H9 (cell line): ENCODE measurements at regions not wholly inside any gene's neighbourhood (a gene's known extent, or its start where the extent isn't known, plus 50 kb on each side); places are given as distances from the start of the nearest gene placed in this dataset.

Experiments
- DNase-seq: peaks from one replicate; pipeline ENCODE4 v3.0.0-alpha.2; 2017
- H2AFZ ChIP-seq: one replicate; pipeline ENCODE4 v1.6.1; 2013; ENCODE audit warnings: mild to moderate bottlenecking, low read length, control low read depth, moderate library complexity
- H2AK5ac ChIP-seq: 2 replicates; pipeline ENCODE4 v1.6.1; 2013; ENCODE audit warnings: low read length, control low read depth, mixed read lengths; ENCODE audit not compliant: insufficient read length
- H2BK120ac ChIP-seq: one replicate; pipeline ENCODE4 v1.6.1; 2013; ENCODE audit warnings: low read depth, mild to moderate bottlenecking, low read length, control low read depth, inconsistent platforms; ENCODE audit not compliant: poor library complexity, severe bottlenecking
- H2BK12ac ChIP-seq: 2 replicates; pipeline ENCODE4 v1.6.1; 2013; ENCODE audit warnings: low read length, control low read depth, mixed read lengths, low read depth; ENCODE audit not compliant: insufficient read length
- H2BK15ac ChIP-seq: 2 replicates; pipeline ENCODE4 v1.6.1; 2013; ENCODE audit warnings: low read depth, low read length, control low read depth
- H2BK20ac ChIP-seq: one replicate; pipeline ENCODE4 v1.6.1; 2013; ENCODE audit warnings: low read depth, mild to moderate bottlenecking, low read length, control low read depth, inconsistent platforms; ENCODE audit not compliant: poor library complexity, severe bottlenecking
- H2BK5ac ChIP-seq: 2 replicates; pipeline ENCODE4 v1.6.1; 2013; ENCODE audit warnings: low read length, control low read depth, mixed read lengths; ENCODE audit not compliant: insufficient read length
- H3K14ac ChIP-seq: 2 replicates; pipeline ENCODE4 v1.6.1; 2013; ENCODE audit warnings: low read length, control low read depth; ENCODE audit not compliant: insufficient read depth
- H3K18ac ChIP-seq: 2 replicates; pipeline ENCODE4 v1.6.1; 2013; ENCODE audit warnings: low read depth, mild to moderate bottlenecking, mixed read lengths, low read length, control low read depth; ENCODE audit not compliant: insufficient read length
- H3K23ac ChIP-seq: 2 replicates; pipeline ENCODE4 v1.6.1; 2013; ENCODE audit warnings: low read length, control low read depth, mixed read lengths, low read depth; ENCODE audit not compliant: insufficient read length
- H3K23me2 ChIP-seq: 2 replicates; pipeline ENCODE4 v1.6.1; 2013; ENCODE audit warnings: low read depth, mild to moderate bottlenecking, mixed read lengths, low read length, control low read depth; ENCODE audit not compliant: insufficient read length, poor library complexity, severe bottlenecking
- H3K27ac ChIP-seq: 2 replicates; pipeline ENCODE4 v1.5.1; 2013; ENCODE audit warnings: low read length, control low read depth, mixed read lengths, low read depth; ENCODE audit not compliant: insufficient read length
- H3K27me3 ChIP-seq: 2 replicates; pipeline ENCODE4 v1.6.1; 2013; ENCODE audit warnings: low read length, control low read depth, inconsistent platforms; ENCODE audit not compliant: insufficient read depth
- H3K4ac ChIP-seq: 2 replicates; pipeline ENCODE4 v1.6.1; 2013; ENCODE audit warnings: low read depth, mild to moderate bottlenecking, control low read depth, inconsistent platforms, low read length, moderate library complexity
- H3K4me1 ChIP-seq: 2 replicates; pipeline ENCODE4 v1.6.1; 2013; ENCODE audit warnings: low read length, control low read depth, inconsistent platforms; ENCODE audit not compliant: insufficient read depth
- H3K4me2 ChIP-seq: 2 replicates; pipeline ENCODE4 v1.6.1; 2013; ENCODE audit warnings: low read length, control low read depth, mixed read lengths; ENCODE audit not compliant: insufficient read length, insufficient read depth
- H3K56ac ChIP-seq: 2 replicates; pipeline ENCODE4 v1.6.1; 2013; ENCODE audit warnings: low read depth, mild to moderate bottlenecking, mixed read lengths, low read length, control low read depth; ENCODE audit not compliant: insufficient read length
- H3K79me1 ChIP-seq: 2 replicates; pipeline ENCODE4 v1.6.1; 2013; ENCODE audit warnings: low read depth, mild to moderate bottlenecking, moderate library complexity, low read length, control low read depth, inconsistent platforms; ENCODE audit not compliant: insufficient read depth, poor library complexity, severe bottlenecking
- H3K79me2 ChIP-seq: 2 replicates; pipeline ENCODE4 v1.6.1; 2013; ENCODE audit warnings: low read length, control low read depth, inconsistent platforms; ENCODE audit not compliant: insufficient read depth
- H3K9ac ChIP-seq: 2 replicates; pipeline ENCODE4 v1.6.1; 2013; ENCODE audit warnings: low read length, control low read depth, mixed read lengths; ENCODE audit not compliant: insufficient read length; ENCODE audit errors: extremely low read depth
- H3K9me3 ChIP-seq: one replicate; pipeline ENCODE4 v1.6.1; 2013; ENCODE audit warnings: low read depth, low read length, inconsistent platforms; ENCODE audit not compliant: control insufficient read depth
- H3T11ph ChIP-seq: one replicate; pipeline ENCODE4 v1.6.1; 2013; ENCODE audit warnings: mild to moderate bottlenecking, low read length, control low read depth, inconsistent platforms
- H4K20me1 ChIP-seq: one replicate; pipeline ENCODE4 v1.6.1; 2013; ENCODE audit not compliant: control insufficient read depth, insufficient read length, insufficient read depth
- H4K5ac ChIP-seq: 2 replicates; pipeline ENCODE4 v1.6.1; 2013; ENCODE audit warnings: low read depth, mild to moderate bottlenecking, mixed read lengths, low read length, control low read depth; ENCODE audit not compliant: insufficient read length
- H4K8ac ChIP-seq: replicated peaks from 2 replicates; pipeline ENCODE4 v1.6.1; 2013; ENCODE audit warnings: low read length, control low read depth, mixed read lengths, low read depth; ENCODE audit not compliant: insufficient read length
- H4K91ac ChIP-seq: 2 replicates; pipeline ENCODE4 v1.6.1; 2013; ENCODE audit warnings: low read depth, mild to moderate bottlenecking, moderate library complexity, mixed read lengths, low read length, control low read depth; ENCODE audit not compliant: insufficient read length
- H3K27ac Mint-ChIP-seq, 3 experiments: 2 replicates in 2 of 3; 3 replicates in 1 of 3; pipeline ENCODE4 v1.8.0; 2020 to 2021; ENCODE audit warnings: mixed read lengths in 3 of 3, mild to moderate bottlenecking in 1 of 3, moderate library complexity in 1 of 3
- H3K27me3 Mint-ChIP-seq: 2 replicates; pipeline ENCODE4 v1.8.0; 2021; ENCODE audit warnings: low read depth, mild to moderate bottlenecking, moderate library complexity, mixed read lengths
- H3K36me3 Mint-ChIP-seq, 3 experiments: 2 replicates in 2 of 3; 3 replicates in 1 of 3; pipeline ENCODE4 v1.8.0; 2020 to 2021; ENCODE audit warnings: low read depth in 3 of 3, mixed read lengths in 3 of 3; ENCODE audit not compliant: insufficient read depth in 1 of 3
- H3K4me1 Mint-ChIP-seq, 2 experiments: 2 replicates each; pipeline ENCODE4 v1.8.0; 2020; ENCODE audit warnings: mixed read lengths in 2 of 2
- H3K4me3 Mint-ChIP-seq, 2 experiments: 2 replicates in 1 of 2; 3 replicates in 1 of 2; pipeline ENCODE4 v1.8.0; 2020 to 2021; ENCODE audit warnings: mild to moderate bottlenecking in 2 of 2, mixed read lengths in 2 of 2, moderate library complexity in 1 of 2
- H3K9me3 Mint-ChIP-seq, 2 experiments: 2 replicates in 1 of 2; 3 replicates in 1 of 2; pipeline ENCODE4 v1.8.0; 2020; ENCODE audit warnings: mild to moderate bottlenecking in 2 of 2, mixed read lengths in 2 of 2, moderate library complexity in 1 of 2
- CTCF ChIP-seq: fragments of 200-600 bp; sonication (generic); conservative IDR thresholded peaks from 3 replicates; pipeline ENCODE4 v1.8.0; 2021; ENCODE audit warnings: antibody characterized with exemption, mild to moderate bottlenecking
- WGBS: extraction: QIAGEN DNeasy Blood & Tissue Kit; methylation state at CpG from one replicate; pipeline ENCODE4 v1.1.7; 2013; ENCODE audit warnings: missing lambda C conversion rate, low lambda C conversion rate, mixed read lengths; ENCODE audit not compliant: insufficient read length; ENCODE audit errors: extremely low coverage; 5-methylcytosine and 5-hydroxymethylcytosine counted together

DNA sequence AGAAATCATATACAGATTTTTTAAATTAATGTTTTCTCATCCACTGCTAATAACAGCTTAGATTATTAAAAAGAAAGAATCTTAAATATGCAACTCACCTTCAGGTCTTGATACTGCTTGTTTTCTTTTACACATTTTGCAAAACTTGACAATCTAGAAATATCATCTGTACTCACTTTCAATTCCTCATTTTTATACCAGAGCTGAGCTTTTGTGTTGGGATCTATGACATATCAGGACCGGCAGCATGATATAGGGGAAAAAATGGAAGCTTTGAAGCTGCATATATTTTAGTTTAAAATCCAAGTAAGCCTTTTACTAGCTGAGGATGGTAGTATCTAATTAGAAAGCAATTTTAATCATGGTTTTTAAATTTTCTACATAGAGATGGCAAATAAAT is 75.7 kb upstream of the SMARCA2 start:
- H3K23ac ChIP-seq: no peak overlapping the region
- Mint-ChIP-seq H3K9me3 (peaks cover 0 to 4% of the 10 kb centered on the region in 2 experiments; a peak in 4 of 5 replicates), H3K4me1 (0 out of 4 replicates have a peak, but pooled peaks cover 0 to 3% of the 10 kb centered on the region in 2 experiments), H3K27me3 (peaks cover 1% of the 10 kb centered on the region), H3K36me3 (peaks cover 0 to 3% (median 0%) of the 10 kb centered on the region in 3 experiments; a peak in 1 of 7 replicates), H3K27ac (no peak overlapping the region), H3K4me3 (no peak overlapping the region)
- no peak overlapping the region for H3K27ac ChIP-seq
- no peaks in the 10 kb centered on the region for H3K9me3 ChIP-seq
- no peaks in the 10 kb centered on the region; the same call in 1 of the 2 replicates for H3K4me1 ChIP-seq
- no peaks in the 10 kb centered on the region for H3K23me2 ChIP-seq
- H4K8ac ChIP-seq: no peak overlapping the region
- H3K14ac ChIP-seq: no peak overlapping the region
- WGBS: no CpG with 5 or more reads among the region's 1 CpG
- no peak overlapping the region for H2BK12ac ChIP-seq
- no peak overlapping the region for H3K9ac ChIP-seq
- no peak overlapping the region for H3K56ac ChIP-seq
- H3K18ac ChIP-seq: no peak overlapping the region
- DNase-seq: no peak
- H3K4ac ChIP-seq: no peak overlapping the region
- no peaks in the 10 kb centered on the region for H3K27me3 ChIP-seq
- no peak overlapping the region for H2BK20ac ChIP-seq
- H2AFZ ChIP-seq: no peak overlapping the region
- H4K20me1 ChIP-seq: no peaks in the 10 kb centered on the region
- H3K79me2 ChIP-seq: no peaks in the 10 kb centered on the region
- no peak overlapping the region for H2BK15ac ChIP-seq
- H2AK5ac ChIP-seq: no peak overlapping the region
- no peak overlapping the region for H2BK120ac ChIP-seq
- no peak overlapping the region for H3T11ph ChIP-seq
- H3K79me1 ChIP-seq: no peaks in the 10 kb centered on the region
- no peak overlapping the region for H3K4me2 ChIP-seq
- no peak for TF ChIP-seq CTCF
- no peak overlapping the region for H2BK5ac ChIP-seq
- H4K91ac ChIP-seq: no peak overlapping the region
- H4K5ac ChIP-seq: no peak overlapping the region
